Activated naive CD8-positive, alpha-beta T cell (primary cell): ENCODE measurements at regions not wholly inside any gene's neighbourhood (a gene's known extent, or its start where the extent isn't known, plus 50 kb on each side); places are given as distances from the start of the nearest gene placed in this dataset.
"Not testable (repeated sequence)": the region's sequence is repeated elsewhere in the genome, so short reads cannot be mapped to it uniquely, and the experiment has no call there.

Experiments
- H3K27ac Mint-ChIP-seq: one replicate; pipeline ENCODE4 v1.8.0; 2021; ENCODE audit warnings: mixed read lengths
- H3K27me3 Mint-ChIP-seq: one replicate; pipeline ENCODE4 v1.8.0; 2021; ENCODE audit warnings: mixed read lengths
- H3K36me3 Mint-ChIP-seq: one replicate; pipeline ENCODE4 v1.8.0; 2021; ENCODE audit warnings: mixed read lengths
- H3K4me1 Mint-ChIP-seq: one replicate; pipeline ENCODE4 v1.8.0; 2021; ENCODE audit warnings: low read depth, mixed read lengths
- H3K4me3 Mint-ChIP-seq: one replicate; pipeline ENCODE4 v1.8.0; 2021; ENCODE audit warnings: mild to moderate bottlenecking, mixed read lengths
- H3K9me3 Mint-ChIP-seq: one replicate; pipeline ENCODE4 v1.8.0; 2021; ENCODE audit warnings: low read depth, mixed read lengths

- H3K27ac Mint-ChIP-seq = no peak overlapping the region
- no peaks in the 10 kb centered on the region for H3K9me3 Mint-ChIP-seq
- no peaks in the 10 kb centered on the region for H3K4me1 Mint-ChIP-seq
- peaks cover 46% of the 10 kb centered on the region for H3K27me3 Mint-ChIP-seq
- H3K36me3 Mint-ChIP-seq = no peaks in the 10 kb centered on the region
- no peak overlapping the region for H3K4me3 Mint-ChIP-seq
These were observed 89.7 kb downstream of the ASCL4 start for GRCh38 chr12:107864235-107864634.

DNA sequence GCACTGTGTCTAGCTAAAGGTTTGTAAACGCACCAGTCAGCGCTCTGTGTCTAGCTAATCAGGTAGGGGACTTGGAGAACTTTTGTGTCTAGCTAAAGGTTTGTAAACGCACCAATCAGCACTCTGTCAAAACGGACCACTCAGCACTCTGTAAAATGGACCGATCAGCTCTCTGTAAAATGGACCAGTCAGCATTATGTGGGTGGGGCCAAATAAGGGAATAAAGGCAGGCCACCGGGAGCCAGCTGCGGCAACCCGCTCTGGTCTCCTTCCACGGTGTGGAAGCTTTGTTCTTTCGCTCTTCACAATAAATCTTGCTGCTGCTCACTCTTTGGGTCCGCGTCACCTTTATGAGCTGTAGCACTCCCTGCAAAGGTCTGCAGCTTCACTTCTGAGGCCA, 90.2 kb downstream of the ASCL4 start:
- H3K4me1 Mint-ChIP-seq, H3K36me3 Mint-ChIP-seq, H3K27ac Mint-ChIP-seq, H3K4me3 Mint-ChIP-seq, H3K9me3 Mint-ChIP-seq: not testable (repeated sequence)
- H3K27me3 Mint-ChIP-seq = peaks cover 46% of the 10 kb centered on the region

DNA sequence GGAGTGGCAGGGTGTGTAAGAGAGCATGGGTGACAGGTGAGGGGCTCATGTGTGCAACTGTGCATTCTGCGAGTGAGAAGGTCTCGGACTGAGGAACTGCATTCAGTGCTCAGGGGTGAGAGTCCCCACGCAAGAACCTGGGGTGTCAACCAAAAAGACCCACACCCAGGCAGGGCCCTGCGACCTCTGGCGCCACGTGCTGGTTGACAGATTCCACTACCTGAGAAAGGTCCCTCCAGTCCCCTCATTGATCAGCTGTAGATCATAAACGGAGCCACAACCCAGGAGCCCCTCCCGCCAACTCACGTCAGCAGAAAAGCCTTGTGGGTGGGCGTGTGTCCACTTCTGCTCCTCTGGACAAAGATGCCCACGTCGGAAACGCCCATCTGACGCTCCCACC, 98.7 kb downstream of the ASCL4 start:
- H3K27me3 Mint-ChIP-seq = peaks cover 21% of the 10 kb centered on the region
- H3K4me1 Mint-ChIP-seq = no peaks in the 10 kb centered on the region
- H3K27ac Mint-ChIP-seq = no peak overlapping the region
- H3K36me3 Mint-ChIP-seq = no peaks in the 10 kb centered on the region
- H3K4me3 Mint-ChIP-seq = no peak overlapping the region
- no peaks in the 10 kb centered on the region for H3K9me3 Mint-ChIP-seq

GRCh38 chr12:107875786-107876185, 101.3 kb downstream of the ASCL4 start:
- Mint-ChIP-seq H3K27me3 (peaks cover 12% of the 10 kb centered on the region), H3K9me3 (no peaks in the 10 kb centered on the region), H3K36me3 (no peaks in the 10 kb centered on the region), H3K4me3 (no peak overlapping the region), H3K27ac (no peak overlapping the region), H3K4me1 (no peaks in the 10 kb centered on the region)

DNA sequence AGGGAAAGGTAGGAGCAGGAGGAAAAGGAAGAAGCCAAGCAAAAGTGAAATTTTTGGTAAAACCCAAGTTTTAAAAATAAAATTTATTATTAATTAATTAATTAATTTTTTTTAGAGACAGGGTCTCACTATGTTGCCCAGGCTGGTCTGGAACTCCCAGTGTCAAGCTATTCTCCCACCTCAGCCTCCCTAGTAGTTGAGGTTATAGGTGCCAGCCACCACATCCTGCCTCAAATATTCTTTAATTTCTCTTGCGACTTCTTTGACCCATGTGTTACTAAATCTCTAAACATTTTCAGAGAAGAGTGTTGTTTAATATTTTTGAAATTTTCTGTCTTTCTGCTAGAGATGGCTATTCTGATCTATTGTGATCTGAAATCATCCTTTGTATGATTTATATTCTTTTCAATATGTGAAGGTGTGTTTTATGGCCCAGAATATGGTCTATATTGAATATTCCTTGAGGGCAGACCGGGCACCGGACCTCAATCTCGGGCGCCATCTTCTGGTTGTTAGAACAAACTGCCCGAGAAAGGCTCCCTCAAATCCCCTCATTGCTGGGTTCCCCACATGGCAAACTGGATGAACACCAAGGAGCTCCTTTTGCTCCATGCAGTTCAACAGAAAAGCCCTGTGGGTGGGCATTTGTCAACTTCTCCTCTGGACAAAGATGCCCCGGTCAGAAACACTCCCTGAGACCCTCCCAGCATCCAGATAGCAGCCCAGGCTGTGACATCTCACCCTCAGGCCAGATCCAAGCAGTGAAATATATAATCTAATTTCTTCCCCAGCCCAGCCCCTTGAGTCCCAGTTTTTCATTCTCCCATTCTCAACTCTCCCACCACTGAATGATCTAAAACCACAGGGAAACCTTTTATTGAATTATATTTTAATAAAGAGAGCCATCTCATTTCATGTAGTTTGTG, 110.5 kb downstream of the ASCL4 start:
- Mint-ChIP-seq H3K9me3 (no peaks in the 10 kb centered on the region), H3K27ac (no peak overlapping the region), H3K36me3 (no peaks in the 10 kb centered on the region), H3K27me3 (peaks cover 3% of the 10 kb centered on the region), H3K4me1 (no peaks in the 10 kb centered on the region), H3K4me3 (no peak overlapping the region)

GRCh38 chr12:107888789-107889188, 114.3 kb downstream of the ASCL4 start:
- H3K4me3 Mint-ChIP-seq = no peak overlapping the region
- H3K9me3 Mint-ChIP-seq = no peaks in the 10 kb centered on the region
- H3K27ac Mint-ChIP-seq = no peak overlapping the region
- no peaks in the 10 kb centered on the region for H3K36me3 Mint-ChIP-seq
- H3K27me3 Mint-ChIP-seq = peaks cover 11% of the 10 kb centered on the region
- H3K4me1 Mint-ChIP-seq = no peaks in the 10 kb centered on the region

DNA sequence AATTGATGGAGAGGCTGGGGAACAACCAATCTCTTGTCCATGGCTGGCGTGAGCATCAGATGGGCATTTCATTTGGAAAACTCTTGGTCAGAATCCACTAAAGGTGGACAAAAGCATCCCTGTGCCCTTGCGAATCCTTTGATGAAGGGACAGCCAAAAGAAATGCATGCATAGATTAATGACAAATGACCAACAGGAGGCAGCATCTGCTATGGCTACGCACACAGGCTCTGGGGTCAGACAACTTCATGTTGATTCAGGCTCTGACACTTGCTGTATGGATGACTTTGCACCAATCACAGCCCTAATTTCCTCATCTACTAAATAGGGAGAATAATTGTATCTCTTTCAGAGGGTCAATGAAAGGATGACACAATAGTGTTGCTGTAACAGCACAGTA, 117.5 kb downstream of the ASCL4 start:
- Mint-ChIP-seq H3K9me3 (no peaks in the 10 kb centered on the region), H3K27ac (no peak overlapping the region), H3K4me1 (no peaks in the 10 kb centered on the region), H3K27me3 (peaks cover 14% of the 10 kb centered on the region), H3K36me3 (no peaks in the 10 kb centered on the region), H3K4me3 (no peak overlapping the region)

- Mint-ChIP-seq H3K27ac (no peak overlapping the region), H3K4me1 (no peaks in the 10 kb centered on the region), H3K9me3 (no peaks in the 10 kb centered on the region), H3K4me3 (no peak overlapping the region), H3K36me3 (no peaks in the 10 kb centered on the region), H3K27me3 (peaks cover 14% of the 10 kb centered on the region)
These were observed 120.1 kb downstream of the ASCL4 start for GRCh38 chr12:107894589-107894988.

DNA sequence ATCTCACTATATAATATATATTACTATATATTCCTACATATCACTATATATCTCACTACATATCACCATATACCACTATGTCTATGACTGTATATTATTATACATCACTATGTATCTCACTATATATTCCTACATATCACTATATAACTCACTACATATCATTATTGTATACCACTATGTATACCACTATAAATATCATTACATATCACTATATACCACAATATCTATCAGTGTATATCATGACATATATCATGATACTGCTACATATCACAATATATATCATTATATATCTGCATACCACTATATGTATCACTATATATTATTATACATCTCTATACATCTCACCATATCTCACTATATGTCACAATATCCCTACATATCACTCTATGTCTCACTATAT, 121.5 kb downstream of the ASCL4 start:
- Mint-ChIP-seq H3K4me3 (no peak overlapping the region), H3K4me1 (no peaks in the 10 kb centered on the region), H3K9me3 (no peaks in the 10 kb centered on the region), H3K27ac (no peak overlapping the region), H3K27me3 (peaks cover 21% of the 10 kb centered on the region), H3K36me3 (no peaks in the 10 kb centered on the region)

- no peak overlapping the region for H3K4me3 Mint-ChIP-seq
- no peaks in the 10 kb centered on the region for H3K36me3 Mint-ChIP-seq
- H3K4me1 Mint-ChIP-seq = peaks cover 6% of the 10 kb centered on the region
- peaks cover 4% of the 10 kb centered on the region for H3K9me3 Mint-ChIP-seq
- H3K27ac Mint-ChIP-seq = no peak overlapping the region
- peaks cover 35% of the 10 kb centered on the region for H3K27me3 Mint-ChIP-seq
These were observed 126.1 kb downstream of the ASCL4 start for GRCh38 chr12:107900588-107900987.

DNA sequence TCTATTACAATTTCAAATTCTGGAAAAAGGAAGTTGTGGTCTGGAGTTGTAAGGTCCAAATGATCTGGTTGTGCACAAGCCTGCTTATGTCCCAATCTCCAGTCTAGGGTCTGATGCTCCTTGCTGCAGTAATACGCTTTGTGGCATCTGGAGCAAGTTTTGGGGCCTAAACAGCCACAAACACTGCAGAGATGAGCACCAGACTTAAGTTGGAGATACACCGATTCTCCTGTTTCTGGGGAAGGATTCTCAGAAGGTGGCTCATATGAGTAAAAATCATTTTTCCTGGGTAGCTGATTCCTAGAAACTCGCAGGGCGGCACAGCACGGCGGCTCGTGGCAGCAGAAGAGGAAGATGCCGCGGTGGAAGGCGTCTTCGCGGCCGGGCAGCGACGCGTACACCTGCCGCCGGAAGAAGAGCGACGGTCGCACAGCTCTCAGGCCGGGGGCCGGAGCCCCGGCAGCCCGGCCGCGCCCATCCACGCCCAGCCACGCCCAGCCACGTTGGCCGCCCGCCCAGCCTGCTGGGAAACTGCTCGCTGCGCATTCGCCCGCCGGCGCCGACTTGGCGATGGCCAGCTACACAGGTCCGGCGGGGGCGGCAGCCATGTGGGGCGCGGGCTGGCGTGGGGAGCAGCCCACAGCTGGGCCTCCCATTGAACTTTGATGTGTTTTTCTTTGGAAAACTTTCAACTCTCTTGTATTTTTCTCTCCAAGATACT, 129.0 kb downstream of the ASCL4 start:
- H3K27ac Mint-ChIP-seq = no peak overlapping the region
- peak overlapping the region; percentile 70 for H3K4me3 Mint-ChIP-seq
- peaks cover 4% of the 10 kb centered on the region for H3K9me3 Mint-ChIP-seq
- H3K27me3 Mint-ChIP-seq = peaks cover 45% of the 10 kb centered on the region
- no peaks in the 10 kb centered on the region for H3K36me3 Mint-ChIP-seq
- H3K4me1 Mint-ChIP-seq = peaks cover 6% of the 10 kb centered on the region

GRCh38 chr12:107906707-107907106, 132.2 kb downstream of the ASCL4 start:
- H3K4me3 Mint-ChIP-seq = no peak overlapping the region

DNA sequence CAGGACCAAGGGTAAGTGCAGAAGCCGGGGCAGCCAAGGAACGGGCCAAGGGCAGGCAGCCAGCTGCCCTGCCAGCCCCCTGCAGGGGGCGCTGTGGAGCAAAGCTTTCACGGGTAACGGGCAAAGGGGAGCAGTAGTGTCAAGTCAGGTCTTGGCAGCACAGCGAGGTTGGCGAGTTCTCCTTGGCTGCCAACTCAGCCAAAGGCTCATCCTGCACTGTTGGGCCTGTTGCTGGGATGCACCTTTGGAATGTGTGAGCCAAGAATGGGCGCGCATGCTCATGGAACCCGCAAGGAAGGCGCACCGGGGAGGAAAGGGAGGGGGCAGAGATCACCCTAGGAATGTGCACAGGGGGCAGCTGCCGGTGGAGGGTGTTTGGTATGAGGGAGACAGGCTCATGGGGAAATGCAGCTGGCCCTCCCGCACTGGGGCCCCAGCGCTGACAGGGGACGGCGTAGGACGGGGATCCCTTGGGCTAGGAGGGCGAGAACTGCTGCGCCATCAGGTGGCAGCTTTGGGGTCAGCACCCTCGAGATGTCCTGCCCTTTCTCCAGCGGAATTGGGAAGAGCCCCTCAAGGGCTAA, 138.0 kb downstream of the ASCL4 start:
- no peak overlapping the region for H3K27ac Mint-ChIP-seq
- peaks cover 5% of the 10 kb centered on the region for H3K4me1 Mint-ChIP-seq
- peak overlapping the region; percentile 85 for H3K4me3 Mint-ChIP-seq
- no peaks in the 10 kb centered on the region for H3K9me3 Mint-ChIP-seq
- peaks cover 42% of the 10 kb centered on the region for H3K27me3 Mint-ChIP-seq
- no peaks in the 10 kb centered on the region for H3K36me3 Mint-ChIP-seq

More at GRCh38 chr12:107906707-107907106, 132.2 kb downstream of the ASCL4 start:
- peaks cover 2% of the 10 kb centered on the region for H3K9me3 Mint-ChIP-seq
- H3K27me3 Mint-ChIP-seq = peaks cover 49% of the 10 kb centered on the region
- H3K4me1 Mint-ChIP-seq = peaks cover 6% of the 10 kb centered on the region
- H3K36me3 Mint-ChIP-seq = no peaks in the 10 kb centered on the region
- H3K27ac Mint-ChIP-seq = no peak overlapping the region

- no peak overlapping the region for H3K4me3 Mint-ChIP-seq
- H3K9me3 Mint-ChIP-seq = no peaks in the 10 kb centered on the region
- peaks cover 5% of the 10 kb centered on the region for H3K4me1 Mint-ChIP-seq
- peaks cover 47% of the 10 kb centered on the region for H3K27me3 Mint-ChIP-seq
- no peak overlapping the region for H3K27ac Mint-ChIP-seq
- no peaks in the 10 kb centered on the region for H3K36me3 Mint-ChIP-seq
These were observed 140.0 kb downstream of the ASCL4 start for GRCh38 chr12:107914460-107914977.
